ENCODE measurements at regions not wholly inside any gene's neighbourhood (a gene's known extent, or its start where the extent isn't known, plus 50 kb on each side); places are given as distances from the start of the nearest gene placed in this dataset.

- no peak for DNase-seq (ENCODE audit: low read depth)
- H3K4me3 ChIP-seq (ENCODE audit: low read length), result no peak overlapping the region
- TF ChIP-seq CTCF (IDR thresholded peaks at IDR 0.05; ENCODE audit: insufficient read depth, low read depth, low read length, missing control alignments), result no peak
Observed at GRCh38 chr3:82236257-82236656, 474.8 kb upstream of the GBE1 start.

GRCh38 chr3:82229397-82229796 is 468.0 kb upstream of the GBE1 start:
- H3K4me3 ChIP-seq (ENCODE audit: low read length), result no peak overlapping the region
- no peak for DNase-seq (ENCODE audit: low read depth)
- TF ChIP-seq CTCF (IDR thresholded peaks at IDR 0.05; ENCODE audit: insufficient read depth, low read depth, low read length, missing control alignments), result no peak

- no peak for DNase-seq (ENCODE audit: low read depth)
- no peak for TF ChIP-seq CTCF (IDR thresholded peaks at IDR 0.05; ENCODE audit: insufficient read depth, low read depth, low read length, missing control alignments)
- H3K4me3 ChIP-seq (ENCODE audit: low read length), result no peak overlapping the region
Observed at GRCh38 chr3:82224661-82225060, 463.2 kb upstream of the GBE1 start.

GRCh38 chr3:82222401-82222800 is 461.0 kb upstream of the GBE1 start:
- no peak for TF ChIP-seq CTCF (IDR thresholded peaks at IDR 0.05; ENCODE audit: insufficient read depth, low read depth, low read length, missing control alignments)
- H3K4me3 ChIP-seq (ENCODE audit: low read length), result no peak overlapping the region
- DNase-seq (ENCODE audit: low read depth), result no peak

- TF ChIP-seq CTCF (IDR thresholded peaks at IDR 0.05; ENCODE audit: insufficient read depth, low read depth, low read length, missing control alignments), result no peak
- H3K4me3 ChIP-seq (ENCODE audit: low read length), result no peak overlapping the region
- no peak for DNase-seq (ENCODE audit: low read depth)
Observed at GRCh38 chr3:82217571-82217970, 456.1 kb upstream of the GBE1 start.

GRCh38 chr3:82208002-82208710 is 446.7 kb upstream of the GBE1 start:
- no peak overlapping the region for H3K4me3 ChIP-seq (ENCODE audit: low read length)
- no peak for TF ChIP-seq CTCF (IDR thresholded peaks at IDR 0.05; ENCODE audit: insufficient read depth, low read depth, low read length, missing control alignments)
- DNase-seq (ENCODE audit: low read depth), result no peak

GRCh38 chr3:82202269-82202668 is 440.8 kb upstream of the GBE1 start:
- no peak overlapping the region for H3K4me3 ChIP-seq (ENCODE audit: low read length)
- no peak for TF ChIP-seq CTCF (IDR thresholded peaks at IDR 0.05; ENCODE audit: insufficient read depth, low read depth, low read length, missing control alignments)
- DNase-seq (ENCODE audit: low read depth), result no peak

All from epithelial cell of esophagus (primary cell).